ENCODE measurements at regions not wholly inside any gene's neighbourhood (a gene's known extent, or its start where the extent isn't known, plus 50 kb on each side); places are given as distances from the start of the nearest gene placed in this dataset.

GRCh38 chr4:32987111-32987510, 2266.9 kb downstream of the PCDH7 start:
- Mint-ChIP-seq H3K9me3 (no peaks in the 10 kb centered on the region), H3K36me3 (ENCODE audit: low read depth) (no peaks in the 10 kb centered on the region), H3K27me3 (no peaks in the 10 kb centered on the region), H3K27ac (no peak overlapping the region), H3K4me1 (ENCODE audit: low read depth) (no peaks in the 10 kb centered on the region), H3K4me3 (no peak overlapping the region)
- intact Hi-C loops (cut with micrococcal nuclease): no loop called here

DNA sequence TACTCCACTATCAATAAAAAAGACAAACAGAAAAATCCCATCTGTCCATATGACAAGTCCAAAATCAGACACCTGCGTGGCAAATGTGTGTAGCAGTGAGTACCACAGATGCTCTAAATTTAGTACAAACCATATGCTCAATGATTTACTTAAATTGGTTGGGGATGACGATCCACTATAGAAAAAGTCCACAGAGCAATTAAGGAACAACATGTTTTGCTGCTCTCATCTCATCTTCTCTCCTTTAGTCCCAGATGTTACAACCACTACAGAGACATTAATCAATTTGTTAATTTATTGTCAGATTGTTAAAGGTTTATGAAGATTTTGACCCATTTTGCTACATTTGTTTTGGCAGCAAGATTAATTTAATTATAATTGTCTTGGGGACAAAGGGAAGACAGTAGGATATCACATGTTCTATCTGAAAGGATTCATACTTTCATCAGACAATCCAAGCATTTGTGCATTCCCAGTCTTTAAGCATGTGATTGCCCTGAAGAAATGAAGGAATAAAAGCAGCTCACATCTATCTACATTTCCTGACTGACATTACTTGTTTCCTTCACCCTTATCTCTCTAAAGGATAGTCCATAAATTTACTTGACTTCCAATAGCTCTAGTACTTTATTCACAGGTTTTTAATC, 2268.1 kb downstream of the PCDH7 start:
- Mint-ChIP-seq H3K4me3 (no peak overlapping the region), H3K27me3 (no peaks in the 10 kb centered on the region), H3K4me1 (ENCODE audit: low read depth) (no peaks in the 10 kb centered on the region), H3K36me3 (ENCODE audit: low read depth) (no peaks in the 10 kb centered on the region), H3K9me3 (no peaks in the 10 kb centered on the region), H3K27ac (no peak overlapping the region)
- intact Hi-C loops (cut with micrococcal nuclease): no loop called here

DNA sequence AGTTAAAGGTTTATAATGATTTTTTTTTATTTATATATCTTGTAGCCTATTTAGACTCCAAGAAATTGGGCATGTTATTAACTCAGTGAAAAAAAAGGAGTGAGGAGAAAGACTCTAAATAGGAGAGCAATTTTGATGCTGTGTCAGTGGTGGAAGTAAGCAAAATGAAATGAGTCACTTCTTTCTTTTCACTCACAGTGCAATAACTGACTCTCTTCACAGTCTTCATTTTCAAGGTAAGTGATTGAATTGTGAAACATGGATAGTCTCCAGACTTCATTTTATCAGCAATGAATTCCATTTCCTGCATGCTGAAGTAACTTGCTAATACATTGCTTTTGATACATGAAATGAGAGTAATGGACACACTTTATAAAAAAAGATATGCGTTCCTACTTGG, 2271.5 kb downstream of the PCDH7 start:
- no peaks in the 10 kb centered on the region for H3K4me1 Mint-ChIP-seq (ENCODE audit: low read depth)
- no peaks in the 10 kb centered on the region for H3K27me3 Mint-ChIP-seq
- H3K27ac Mint-ChIP-seq: no peak overlapping the region
- H3K9me3 Mint-ChIP-seq: no peaks in the 10 kb centered on the region
- H3K36me3 Mint-ChIP-seq (ENCODE audit: low read depth): no peaks in the 10 kb centered on the region
- intact Hi-C loops (cut with micrococcal nuclease): no loop called here
- no peak overlapping the region for H3K4me3 Mint-ChIP-seq

GRCh38 chr4:32994981-32995881, 2275.1 kb downstream of the PCDH7 start:
- Mint-ChIP-seq H3K27ac (no peak overlapping the region), H3K9me3 (peaks cover 9% of the 10 kb centered on the region), H3K36me3 (ENCODE audit: low read depth) (no peaks in the 10 kb centered on the region), H3K4me3 (no peak overlapping the region), H3K4me1 (ENCODE audit: low read depth) (no peaks in the 10 kb centered on the region), H3K27me3 (no peaks in the 10 kb centered on the region)
- intact Hi-C loops (cut with micrococcal nuclease): no loop called here

GRCh38 chr4:33013282-33013681, 2293.1 kb downstream of the PCDH7 start:
- no peaks in the 10 kb centered on the region for H3K36me3 Mint-ChIP-seq (ENCODE audit: low read depth)
- intact Hi-C loops (cut with micrococcal nuclease): no loop called here
- no peak overlapping the region for H3K4me3 Mint-ChIP-seq
- H3K27me3 Mint-ChIP-seq: no peaks in the 10 kb centered on the region
- no peak overlapping the region for H3K27ac Mint-ChIP-seq
- H3K9me3 Mint-ChIP-seq: no peaks in the 10 kb centered on the region
- H3K4me1 Mint-ChIP-seq (ENCODE audit: low read depth): no peaks in the 10 kb centered on the region

- Mint-ChIP-seq H3K36me3 (ENCODE audit: low read depth) (no peaks in the 10 kb centered on the region), H3K27ac (no peak overlapping the region), H3K9me3 (no peaks in the 10 kb centered on the region), H3K4me1 (ENCODE audit: low read depth) (no peaks in the 10 kb centered on the region), H3K4me3 (no peak overlapping the region), H3K27me3 (no peaks in the 10 kb centered on the region)
- intact Hi-C loops (cut with micrococcal nuclease): no loop called here
Observed at GRCh38 chr4:33025236-33025635, 2305.1 kb downstream of the PCDH7 start.

GRCh38 chr4:33029976-33030375, 2309.8 kb downstream of the PCDH7 start:
- Mint-ChIP-seq H3K27ac (no peak overlapping the region), H3K9me3 (no peaks in the 10 kb centered on the region), H3K4me1 (ENCODE audit: low read depth) (no peaks in the 10 kb centered on the region), H3K27me3 (no peaks in the 10 kb centered on the region), H3K4me3 (no peak overlapping the region), H3K36me3 (ENCODE audit: low read depth) (no peaks in the 10 kb centered on the region)
- intact Hi-C loops (cut with micrococcal nuclease): no loop called here

DNA sequence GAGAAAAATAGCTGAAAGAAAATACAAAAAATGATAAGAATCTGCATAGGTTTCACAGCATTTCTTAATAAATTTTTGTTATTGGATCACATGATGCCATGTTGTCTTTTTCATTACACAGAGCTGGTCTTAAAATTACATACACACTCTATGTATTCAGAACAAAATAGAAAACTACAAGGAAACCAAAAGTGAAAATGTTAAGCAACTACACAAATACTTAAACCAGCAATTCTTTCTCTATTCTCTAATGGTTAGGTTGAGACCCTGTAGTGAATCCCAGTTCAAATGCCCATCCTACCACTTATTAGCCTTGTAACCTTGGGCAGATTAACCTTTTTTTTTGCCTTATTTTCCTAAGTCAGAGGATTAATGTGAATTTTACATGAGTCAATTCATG, 2311.2 kb downstream of the PCDH7 start:
- H3K4me1 Mint-ChIP-seq (ENCODE audit: low read depth): no peaks in the 10 kb centered on the region
- no peak overlapping the region for H3K4me3 Mint-ChIP-seq
- no peaks in the 10 kb centered on the region for H3K36me3 Mint-ChIP-seq (ENCODE audit: low read depth)
- no peak overlapping the region for H3K27ac Mint-ChIP-seq
- intact Hi-C loops (cut with micrococcal nuclease): no loop called here
- no peaks in the 10 kb centered on the region for H3K9me3 Mint-ChIP-seq
- no peaks in the 10 kb centered on the region for H3K27me3 Mint-ChIP-seq

DNA sequence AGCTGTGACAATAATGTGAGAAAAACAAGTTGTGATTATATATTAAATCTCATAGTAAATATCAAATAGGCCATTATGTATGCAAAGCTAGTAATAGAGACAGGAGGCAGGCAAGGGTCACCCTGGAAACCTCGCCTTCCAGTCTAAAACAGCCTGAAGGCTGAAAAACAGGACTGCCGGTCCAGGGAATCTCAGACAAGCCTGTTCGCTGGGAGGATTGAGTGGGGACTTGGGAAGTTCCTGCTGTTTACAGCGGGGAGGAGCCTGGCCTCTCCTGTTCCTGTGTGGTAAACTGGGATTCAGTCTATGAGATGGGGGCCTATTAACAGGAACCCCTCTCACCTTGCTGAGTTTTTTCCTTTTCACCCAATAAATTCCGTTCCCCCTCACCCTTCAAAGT, 2317.3 kb downstream of the PCDH7 start:
- no peaks in the 10 kb centered on the region for H3K27me3 Mint-ChIP-seq

GRCh38 chr4:33045334-33045733, 2325.2 kb downstream of the PCDH7 start:
- Mint-ChIP-seq H3K27me3 (no peaks in the 10 kb centered on the region), H3K36me3 (ENCODE audit: low read depth) (no peaks in the 10 kb centered on the region), H3K4me1 (ENCODE audit: low read depth) (no peaks in the 10 kb centered on the region), H3K4me3 (no peak overlapping the region), H3K27ac (no peak overlapping the region), H3K9me3 (no peaks in the 10 kb centered on the region)
- intact Hi-C loops (cut with micrococcal nuclease): no loop called here

More for the DNA sequence above, 2317.3 kb downstream of the PCDH7 start:
- Mint-ChIP-seq H3K4me3 (no peak overlapping the region), H3K36me3 (ENCODE audit: low read depth) (no peaks in the 10 kb centered on the region), H3K9me3 (no peaks in the 10 kb centered on the region), H3K4me1 (ENCODE audit: low read depth) (no peaks in the 10 kb centered on the region), H3K27ac (no peak overlapping the region)
- intact Hi-C loops (cut with micrococcal nuclease): no loop called here

DNA sequence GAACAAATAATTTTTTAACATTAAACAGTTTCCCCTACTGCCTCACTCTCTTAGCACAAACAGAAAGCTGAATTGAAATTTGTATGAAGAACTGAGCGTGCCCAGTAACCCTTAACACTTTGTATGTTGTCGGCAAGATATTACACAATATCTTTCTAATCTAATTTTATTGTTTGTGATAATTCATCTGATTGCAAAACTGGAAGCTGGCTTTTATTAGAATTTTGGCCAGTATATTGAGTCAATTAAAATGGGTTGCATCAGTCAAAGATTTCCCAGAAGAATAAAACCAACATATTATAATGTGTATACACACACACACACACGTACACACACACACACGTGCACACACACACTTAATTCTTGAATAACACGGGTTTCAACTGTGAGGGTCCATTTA, 2332.1 kb downstream of the PCDH7 start:
- no peak overlapping the region for H3K4me3 Mint-ChIP-seq
- H3K9me3 Mint-ChIP-seq: no peaks in the 10 kb centered on the region
- intact Hi-C loops (cut with micrococcal nuclease): no loop called here
- no peaks in the 10 kb centered on the region for H3K27me3 Mint-ChIP-seq
- H3K4me1 Mint-ChIP-seq (ENCODE audit: low read depth): no peaks in the 10 kb centered on the region
- H3K36me3 Mint-ChIP-seq (ENCODE audit: low read depth): no peaks in the 10 kb centered on the region
- H3K27ac Mint-ChIP-seq: no peak overlapping the region

DNA sequence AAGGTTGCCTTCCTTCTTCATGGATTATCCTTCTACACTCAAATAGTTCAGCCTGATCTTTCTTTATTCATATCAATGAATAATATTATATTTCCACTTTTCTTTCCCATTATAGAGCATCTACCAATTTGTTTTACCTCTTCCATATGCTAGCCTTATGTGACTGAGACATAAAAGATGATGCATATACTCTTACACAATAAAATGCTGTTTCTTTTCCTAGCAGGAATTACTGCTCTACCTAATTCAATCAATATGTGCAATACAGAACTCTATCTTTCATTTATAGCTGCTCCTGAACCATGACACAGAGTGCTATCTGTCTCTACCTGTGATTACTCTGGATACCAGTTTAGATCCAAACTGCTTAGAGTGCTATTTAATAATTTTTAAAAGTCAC, 2334.0 kb downstream of the PCDH7 start:
- H3K36me3 Mint-ChIP-seq (ENCODE audit: low read depth): no peaks in the 10 kb centered on the region
- no peak overlapping the region for H3K4me3 Mint-ChIP-seq
- no peaks in the 10 kb centered on the region for H3K4me1 Mint-ChIP-seq (ENCODE audit: low read depth)
- no peaks in the 10 kb centered on the region for H3K27me3 Mint-ChIP-seq
- intact Hi-C loops (cut with micrococcal nuclease): no loop called here
- no peaks in the 10 kb centered on the region for H3K9me3 Mint-ChIP-seq
- H3K27ac Mint-ChIP-seq: no peak overlapping the region

- Mint-ChIP-seq H3K27me3 (no peaks in the 10 kb centered on the region), H3K36me3 (ENCODE audit: low read depth) (no peaks in the 10 kb centered on the region), H3K4me1 (ENCODE audit: low read depth) (no peaks in the 10 kb centered on the region), H3K27ac (no peak overlapping the region), H3K4me3 (no peak overlapping the region), H3K9me3 (no peaks in the 10 kb centered on the region)
- intact Hi-C loops (cut with micrococcal nuclease): no loop called here
Observed at GRCh38 chr4:33054656-33055196, 2334.6 kb downstream of the PCDH7 start.

GRCh38 chr4:33057736-33058135, 2337.6 kb downstream of the PCDH7 start:
- intact Hi-C loops (cut with micrococcal nuclease): no loop called here
- no peak overlapping the region for H3K27ac Mint-ChIP-seq
- no peaks in the 10 kb centered on the region for H3K27me3 Mint-ChIP-seq
- H3K9me3 Mint-ChIP-seq: no peaks in the 10 kb centered on the region
- no peaks in the 10 kb centered on the region for H3K4me1 Mint-ChIP-seq (ENCODE audit: low read depth)
- no peak overlapping the region for H3K4me3 Mint-ChIP-seq
- no peaks in the 10 kb centered on the region for H3K36me3 Mint-ChIP-seq (ENCODE audit: low read depth)
